HepG2 (cell line): ENCODE measurements at regions not wholly inside any gene's neighbourhood (a gene's known extent, or its start where the extent isn't known, plus 50 kb on each side); places are given as distances from the start of the nearest gene placed in this dataset.

ENCODE experiments used
- ARHGAP35 ChIP-seq: sonication (generic); formaldehyde crosslinking; IDR thresholded peaks from 2 replicates; pipeline ENCODE4 v1.9.0; 2022; ENCODE audit warnings: mild to moderate bottlenecking, inconsistent platforms, moderate library complexity, missing genetic modification reagents, borderline replicate concordance
- ARNT ChIP-seq: fragments of 450-650 bp; IDR thresholded peaks from 2 replicates; pipeline ENCODE4 v1.6.1; 2017
- DDIT3 ChIP-seq: sonication (generic); formaldehyde crosslinking; IDR thresholded peaks from 2 replicates; pipeline ENCODE4 v1.4.0; 2020; ENCODE audit warnings: mild to moderate bottlenecking, missing genetic modification reagents
- EEA1 ChIP-seq: sonication (generic); formaldehyde crosslinking; IDR thresholded peaks from 2 replicates; pipeline ENCODE4 v1.5.1; 2020; ENCODE audit warnings: mild to moderate bottlenecking, missing genetic modification reagents, borderline replicate concordance
- ELF1 ChIP-seq: sonication (generic); formaldehyde crosslinking; IDR thresholded peaks from 2 replicates; pipeline ENCODE4 v1.4.0; 2020; ENCODE audit warnings: missing genetic modification reagents
- MAF1 ChIP-seq: sonication (generic); formaldehyde crosslinking; IDR thresholded peaks from 2 replicates; pipeline ENCODE4 v1.5.0; 2020; ENCODE audit warnings: missing genetic modification reagents, borderline replicate concordance
- MAFK ChIP-seq, 2 experiments: IDR thresholded peaks in 1 of 2; conservative IDR thresholded peaks in 1 of 2; 2 replicates each; pipeline ENCODE4 v1.6.1; 2011; ENCODE audit warnings: improper control_type of control experiment in 2 of 2, low read length in 2 of 2
- NFYC ChIP-seq: IDR thresholded peaks from 2 replicates; pipeline ENCODE4 v1.6.1; 2016; ENCODE audit warnings: missing genetic modification reagents, missing compliant biosample characterization
- SNAI1 ChIP-seq: sonication (generic); formaldehyde crosslinking; IDR thresholded peaks from 2 replicates; pipeline ENCODE4 v1.5.0; 2020; ENCODE audit warnings: mild to moderate bottlenecking, missing genetic modification reagents, borderline replicate concordance
- SP1 ChIP-seq, 2 experiments: fragments of 450-650 bp in 1 of 2; sonication (generic) in 1 of 2; formaldehyde crosslinking in 1 of 2; IDR thresholded peaks; 2 replicates each; pipeline versions ENCODE4 v1.4.0 to v1.6.1; 2016 to 2020; ENCODE audit warnings: missing genetic modification reagents in 1 of 2
- ZBTB39 ChIP-seq: sonication (generic); formaldehyde crosslinking; IDR thresholded peaks from 2 replicates; pipeline ENCODE4 v1.5.0; 2020; ENCODE audit warnings: missing genetic modification reagents
- ZBTB4 ChIP-seq: sonication (generic); formaldehyde crosslinking; IDR thresholded peaks from 2 replicates; pipeline ENCODE4 v1.4.0; 2020; ENCODE audit warnings: missing genetic modification reagents, mild to moderate bottlenecking, borderline replicate concordance
- ZFP36L1 ChIP-seq: sonication (generic); formaldehyde crosslinking; IDR thresholded peaks from 2 replicates; pipeline ENCODE4 v1.8.0; 2022; ENCODE audit warnings: mild to moderate bottlenecking, missing genetic modification reagents, moderate library complexity
- ZFP62 ChIP-seq: sonication (generic); formaldehyde crosslinking; IDR thresholded peaks from 2 replicates; pipeline ENCODE4 v1.4.0; 2020; ENCODE audit warnings: missing genetic modification reagents
- ZFP90 ChIP-seq: sonication (generic); formaldehyde crosslinking; IDR thresholded peaks from 2 replicates; pipeline ENCODE4 v1.8.0; 2022; ENCODE audit warnings: missing genetic modification reagents, mild to moderate bottlenecking, inconsistent platforms, borderline replicate concordance
- ZMYM4 ChIP-seq: sonication (generic); formaldehyde crosslinking; IDR thresholded peaks from 2 replicates; pipeline ENCODE4 v1.8.1; 2023; ENCODE audit warnings: mild to moderate bottlenecking, missing genetic modification reagents
- ZNF282 ChIP-seq: fragments of 450-650 bp; IDR thresholded peaks from 2 replicates; pipeline ENCODE4 v1.6.1; 2018; ENCODE audit not compliant: partially characterized antibody
- ZNF296 ChIP-seq: sonication (generic); formaldehyde crosslinking; conservative IDR thresholded peaks from 2 replicates; pipeline ENCODE4 v1.5.0; 2020; ENCODE audit warnings: mild to moderate bottlenecking, missing genetic modification reagents
- ZNF350 ChIP-seq: sonication (generic); formaldehyde crosslinking; IDR thresholded peaks from 2 replicates; pipeline ENCODE4 v1.4.0; 2020; ENCODE audit warnings: mild to moderate bottlenecking, low read depth, missing genetic modification reagents, borderline replicate concordance
- ZNF496 ChIP-seq: sonication (generic); formaldehyde crosslinking; IDR thresholded peaks from 2 replicates; pipeline ENCODE4 v1.8.1; 2023; ENCODE audit warnings: mild to moderate bottlenecking, moderate library complexity, missing genetic modification reagents; ENCODE audit not compliant: insufficient replicate concordance
- ZNF510 ChIP-seq: sonication (generic); formaldehyde crosslinking; IDR thresholded peaks from 2 replicates; pipeline ENCODE4 v1.4.0; 2020; ENCODE audit warnings: low read depth, mild to moderate bottlenecking, missing genetic modification reagents
- ZNF563 ChIP-seq: sonication (generic); formaldehyde crosslinking; IDR thresholded peaks from 2 replicates; pipeline ENCODE4 v1.8.0; 2022; ENCODE audit warnings: mild to moderate bottlenecking, moderate library complexity, missing genetic modification reagents
- ZNF766 ChIP-seq: sonication (generic); formaldehyde crosslinking; IDR thresholded peaks from 2 replicates; pipeline ENCODE4 v1.5.0; 2020; ENCODE audit warnings: missing genetic modification reagents, borderline replicate concordance
- ZNF816 ChIP-seq: sonication (generic); formaldehyde crosslinking; IDR thresholded peaks from 2 replicates; pipeline ENCODE4 v1.8.0; 2022; ENCODE audit warnings: missing genetic modification reagents, mild to moderate bottlenecking, borderline replicate concordance
- TF ChIP-seq, protein P1 (sequence below): sonication (generic); formaldehyde crosslinking; IDR thresholded peaks from 2 replicates; pipeline ENCODE4 v1.5.0; 2020; ENCODE audit warnings: mild to moderate bottlenecking, missing genetic modification reagents

DNA sequence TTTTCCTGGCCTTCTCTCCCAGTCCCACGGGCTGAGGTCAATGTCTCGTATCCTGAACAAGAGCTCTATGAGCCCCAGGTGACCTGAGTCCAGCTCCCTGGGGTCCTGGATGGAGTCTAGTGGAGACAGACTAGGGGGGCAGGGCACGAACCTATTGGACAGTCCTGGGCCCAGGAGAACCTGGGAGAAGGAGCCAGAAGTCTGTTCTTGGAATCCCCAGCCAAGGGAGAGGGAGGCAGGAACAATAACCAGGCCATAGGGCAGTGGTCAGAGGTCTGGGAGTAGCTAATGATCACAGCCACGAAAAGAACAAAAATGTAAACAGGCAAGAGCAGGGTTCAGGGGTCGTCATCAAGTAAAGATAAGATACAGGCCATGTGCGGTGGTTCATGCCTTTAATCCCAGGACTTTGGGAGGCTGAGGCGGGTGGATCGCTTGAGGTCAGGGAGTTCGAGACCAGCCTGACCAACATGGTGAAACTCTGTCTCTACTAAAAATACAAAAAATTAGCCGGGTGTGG is 60.8 kb downstream of the COPRS start (continued):
- TF ChIP-seq ARHGAP35 (CRISPR knock-in tag), result no peak
- no peak for TF ChIP-seq ZNF510 (CRISPR knock-in tag)
- TF ChIP-seq ZNF350 (CRISPR knock-in tag), result peak; percentile 33; the same call in 1 of the 2 replicates
- no peak for TF ChIP-seq ZFP62
- TF ChIP-seq ZNF496 (CRISPR knock-in tag), result no peak
- TF ChIP-seq ZNF766 (CRISPR knock-in tag), result no peak
- TF ChIP-seq ARNT, result no peak
- 0 out of 2 replicates have a peak, but pooled peaks have one; percentile 85 for TF ChIP-seq ZFP36L1 (CRISPR knock-in tag)
- TF ChIP-seq ZBTB39 (CRISPR knock-in tag), result peak; percentile 87; the same call in 1 of the 2 replicates
- TF ChIP-seq NFYC, result no peak
- TF ChIP-seq ZMYM4 (CRISPR knock-in tag), result peak; percentile 86
- TF ChIP-seq ZNF816 (CRISPR knock-in tag), result no peak
- TF ChIP-seq, protein P1, sequence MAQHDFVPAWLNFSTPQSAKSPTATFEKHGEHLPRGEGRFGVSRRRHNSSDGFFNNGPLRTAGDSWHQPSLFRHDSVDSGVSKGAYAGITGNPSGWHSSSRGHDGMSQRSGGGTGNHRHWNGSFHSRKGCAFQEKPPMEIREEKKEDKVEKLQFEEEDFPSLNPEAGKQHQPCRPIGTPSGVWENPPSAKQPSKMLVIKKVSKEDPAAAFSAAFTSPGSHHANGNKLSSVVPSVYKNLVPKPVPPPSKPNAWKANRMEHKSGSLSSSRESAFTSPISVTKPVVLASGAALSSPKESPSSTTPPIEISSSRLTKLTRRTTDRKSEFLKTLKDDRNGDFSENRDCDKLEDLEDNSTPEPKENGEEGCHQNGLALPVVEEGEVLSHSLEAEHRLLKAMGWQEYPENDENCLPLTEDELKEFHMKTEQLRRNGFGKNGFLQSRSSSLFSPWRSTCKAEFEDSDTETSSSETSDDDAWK (CRISPR knock-in tag), result no peak
- TF ChIP-seq ELF1 (CRISPR knock-in tag), result no peak
- TF ChIP-seq SNAI1 (CRISPR knock-in tag), result no peak
- no peak for TF ChIP-seq MAFK (conservative IDR thresholded peaks at IDR 0.05 in 1 of 2, IDR thresholded peaks at IDR 0.05 in 1 of 2; ENCODE audit: low read length in 2 of 2)
- no peak for TF ChIP-seq ZNF563
- TF ChIP-seq MAF1, result no peak
- no peak for TF ChIP-seq ZNF296
- TF ChIP-seq ZFP90 (CRISPR knock-in tag), result no peak
- TF ChIP-seq DDIT3, result no peak
- TF ChIP-seq ZNF282, result no peak
- no peak for TF ChIP-seq SP1 (IDR thresholded peaks at IDR 0.05)
- TF ChIP-seq SP1 (CRISPR knock-in tag; IDR thresholded peaks at IDR 0.05), result no peak
- TF ChIP-seq EEA1 (CRISPR knock-in tag), result no peak
- no peak for TF ChIP-seq ZBTB4
